Right forelimb (tissue), 1 donor: ENCODE measurements at regions not wholly inside any gene's neighbourhood (a gene's known extent, or its start where the extent isn't known, plus 50 kb on each side); places are given as distances from the start of the nearest gene placed in this dataset.
"Not testable (repeated sequence)": the region's sequence is repeated elsewhere in the genome, so short reads cannot be mapped to it uniquely, and the experiment has no call there.

Experiments used
- DNase-seq: peaks from one replicate; pipeline ENCODE4 v3.0.0-alpha.2; 2018

DNA sequence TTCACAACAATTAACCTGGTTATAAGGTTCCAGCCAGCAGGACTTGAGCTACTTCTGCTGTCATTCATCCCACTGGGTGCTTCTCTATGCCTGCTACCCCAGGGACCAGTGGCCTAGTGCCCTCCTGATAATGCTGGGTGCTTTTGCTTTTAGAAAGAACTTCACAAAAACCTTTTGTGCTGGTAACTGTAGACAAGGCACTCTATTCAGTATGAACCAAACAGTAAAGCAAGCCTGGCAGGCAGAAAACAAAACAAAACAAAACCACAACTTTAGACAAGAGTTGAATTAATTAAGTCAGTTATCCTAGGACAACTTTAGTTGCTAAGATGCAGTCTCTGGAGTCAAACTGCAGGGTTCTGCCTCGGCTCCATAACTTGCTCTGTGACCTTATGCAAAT lies 61.9 kb upstream of the ADGRL2 start:
- DNase-seq, result no peak

DNA sequence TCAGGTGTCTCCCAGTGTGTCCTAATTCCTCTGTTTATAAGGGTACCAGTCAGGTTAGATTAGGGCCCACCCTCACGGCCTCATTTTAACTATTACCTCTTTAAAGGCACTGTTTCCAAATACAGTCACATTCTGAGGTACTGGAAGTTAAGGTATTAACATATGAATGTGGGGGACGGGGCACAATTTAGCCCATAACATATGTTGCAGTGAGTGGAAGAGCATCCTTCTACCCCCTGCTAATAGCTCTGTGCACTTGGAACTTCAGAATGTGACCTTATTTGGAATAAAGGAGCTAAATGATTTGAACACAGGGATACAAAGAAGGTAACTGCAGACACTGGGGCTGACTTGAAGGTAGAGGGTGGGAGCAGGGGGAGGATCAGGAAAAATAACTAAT lies 67.3 kb upstream of the ADGRL2 start:
- DNase-seq, result no peak

GRCh38 chr1:81731989-81732388 lies 68.7 kb upstream of the ADGRL2 start:
- no peak for DNase-seq

GRCh38 chr1:81730881-81731280 lies 69.9 kb upstream of the ADGRL2 start:
- no peak for DNase-seq

DNA sequence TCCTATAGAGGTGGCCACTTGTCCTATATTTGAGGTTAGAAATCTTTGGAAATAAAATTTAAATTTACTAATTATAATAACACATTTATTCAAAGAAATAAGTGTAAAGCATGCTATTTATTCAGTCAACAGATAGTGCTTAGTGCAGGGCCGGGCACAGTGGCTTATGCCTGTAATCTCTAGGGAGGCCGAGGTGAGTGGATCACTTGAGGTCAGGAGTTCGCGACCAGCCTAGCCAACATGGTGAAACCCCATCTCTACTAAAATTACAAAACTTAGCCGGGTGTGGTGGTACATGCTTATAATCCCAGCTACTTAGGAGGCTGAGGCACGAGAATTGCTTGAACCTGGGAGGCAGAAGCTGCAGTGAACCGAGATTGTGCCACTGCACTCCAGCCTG lies 70.4 kb upstream of the ADGRL2 start:
- not testable (repeated sequence) for DNase-seq

- no peak for DNase-seq
Observed at GRCh38 chr1:81729818-81730217, 70.9 kb upstream of the ADGRL2 start.

GRCh38 chr1:81729239-81729638 lies 71.5 kb upstream of the ADGRL2 start:
- no peak for DNase-seq

DNA sequence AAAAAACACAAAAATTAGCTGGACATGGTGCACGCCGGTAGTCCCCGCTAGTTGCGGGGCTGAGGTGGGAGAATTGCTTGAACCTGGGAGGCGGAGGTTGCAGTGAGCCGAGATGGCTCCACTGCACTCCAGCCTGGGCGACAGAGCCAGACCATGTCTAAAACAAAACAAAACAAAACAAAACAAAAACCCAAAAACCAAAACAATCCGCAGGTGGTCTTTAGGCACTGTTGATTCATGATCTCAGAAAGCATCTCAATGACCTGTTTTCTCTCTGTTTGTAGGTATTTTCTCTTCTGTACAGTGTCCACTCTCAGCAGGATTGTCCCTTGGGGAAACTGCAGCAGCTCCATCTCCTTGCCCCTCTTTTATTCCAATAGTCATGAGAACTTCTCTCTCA lies 74.9 kb upstream of the ADGRL2 start:
- DNase-seq, result no peak

DNA sequence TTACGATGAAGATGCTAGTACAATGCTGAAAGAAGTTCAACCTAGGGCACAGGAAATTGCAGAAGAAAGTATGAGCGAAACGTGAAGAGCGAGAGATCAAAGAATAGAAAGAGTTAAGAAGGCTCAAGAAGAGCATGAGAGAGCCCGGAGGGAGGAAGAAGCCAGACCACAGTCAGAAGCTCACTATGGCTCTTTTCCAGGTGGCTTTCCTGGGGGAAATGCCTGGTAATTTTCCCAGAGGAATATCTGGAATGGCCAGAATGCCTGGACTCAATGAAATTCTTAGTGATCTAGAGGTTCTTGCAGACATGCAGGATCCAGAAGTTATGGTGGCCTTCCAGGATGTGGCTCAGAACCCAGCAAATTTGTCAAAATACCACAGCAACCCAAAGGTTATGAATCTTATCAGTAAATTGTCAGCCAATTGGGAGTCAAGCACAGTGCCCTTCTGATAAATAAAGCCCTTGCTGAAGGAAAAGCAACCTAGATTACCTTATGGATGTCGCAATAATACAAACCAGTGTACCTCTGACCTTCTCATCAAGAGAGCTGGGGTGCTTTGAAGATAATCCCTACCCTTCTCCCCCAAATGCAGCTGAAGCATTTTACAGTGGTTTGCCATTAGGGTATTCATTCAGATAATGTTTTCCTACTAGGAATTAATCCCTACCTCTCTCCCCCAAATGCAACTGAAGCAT lies 78.0 kb upstream of the ADGRL2 start:
- not testable (repeated sequence) for DNase-seq

GRCh38 chr1:81720256-81720655 lies 80.5 kb upstream of the ADGRL2 start:
- DNase-seq, result not testable (repeated sequence)

DNA sequence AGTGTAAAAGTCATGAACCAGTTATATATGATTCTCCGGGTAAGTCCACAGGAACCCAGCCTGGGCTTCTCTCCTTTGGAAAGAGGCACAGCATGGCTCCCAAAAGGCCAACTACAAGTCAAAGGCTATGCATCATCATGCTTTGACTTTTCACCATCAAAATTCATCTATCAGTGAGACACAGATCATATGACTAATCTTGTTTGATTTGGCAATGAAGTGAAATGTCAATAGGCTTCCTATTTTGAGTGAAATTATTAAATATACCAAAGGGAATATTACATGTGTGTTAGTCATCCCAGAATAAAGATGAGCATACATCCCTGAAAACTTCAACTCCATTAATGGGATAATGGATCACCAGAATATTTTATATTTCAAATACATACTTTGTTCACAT lies 83.5 kb upstream of the ADGRL2 start:
- no peak for DNase-seq

DNA sequence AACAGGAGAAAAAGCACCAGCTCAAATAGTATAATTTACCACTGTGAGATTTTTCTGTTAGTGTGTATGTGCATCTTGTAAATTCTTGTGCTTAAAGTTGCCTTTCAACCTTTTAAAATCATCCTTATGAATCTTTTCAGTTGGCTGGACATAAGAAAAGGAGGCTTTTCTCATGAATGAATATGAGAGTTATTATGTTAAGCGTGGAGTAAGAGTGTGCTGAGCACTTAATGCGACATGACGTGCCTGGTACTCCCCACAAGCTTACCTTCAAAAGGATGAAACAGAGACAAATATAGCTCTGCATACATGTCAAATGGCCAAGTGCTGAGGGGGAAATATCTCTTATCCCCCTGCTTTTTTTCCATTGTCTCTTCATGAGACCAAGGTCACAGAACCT lies 85.3 kb upstream of the ADGRL2 start:
- DNase-seq, result no peak

DNA sequence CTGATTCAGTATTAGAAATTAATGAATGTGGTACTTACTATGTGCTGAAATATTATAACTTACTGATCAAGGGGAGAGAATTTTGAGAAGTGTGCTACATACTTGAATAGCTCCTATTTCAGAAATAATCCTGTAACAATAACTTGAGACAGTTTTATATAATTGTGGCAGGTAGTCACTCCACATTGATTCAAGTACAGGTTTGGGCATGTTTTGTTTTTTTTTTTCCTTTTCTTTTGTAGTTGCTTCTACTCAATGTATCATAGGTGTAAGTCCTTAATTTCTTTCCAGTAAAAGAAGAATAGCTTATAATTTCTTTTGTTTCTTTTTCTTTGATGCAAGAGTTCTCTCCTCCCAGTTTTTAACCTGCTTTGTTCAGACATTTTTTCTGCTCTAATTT lies 86.1 kb upstream of the ADGRL2 start:
- DNase-seq, result no peak

- no peak for DNase-seq
Observed at GRCh38 chr1:81712425-81712824, 88.3 kb upstream of the ADGRL2 start.

DNA sequence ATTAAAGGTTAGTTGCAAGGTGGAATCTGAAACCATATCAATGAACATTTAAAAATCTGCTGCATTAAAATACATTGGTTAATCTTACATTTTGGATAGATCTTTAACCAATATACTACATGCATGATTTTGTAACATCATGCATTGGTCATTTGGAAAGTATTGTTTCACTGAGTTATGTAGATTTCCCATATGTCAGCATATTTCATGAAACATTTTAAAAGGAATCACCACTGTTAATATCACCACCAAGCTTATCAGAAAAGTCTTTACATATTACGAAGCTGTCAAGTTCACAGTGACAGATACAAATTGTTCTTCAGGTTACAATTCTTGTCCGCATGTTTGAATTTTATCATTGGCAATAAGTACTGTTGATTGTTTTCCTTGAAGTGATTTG lies 89.9 kb upstream of the ADGRL2 start:
- DNase-seq, result no peak

DNA sequence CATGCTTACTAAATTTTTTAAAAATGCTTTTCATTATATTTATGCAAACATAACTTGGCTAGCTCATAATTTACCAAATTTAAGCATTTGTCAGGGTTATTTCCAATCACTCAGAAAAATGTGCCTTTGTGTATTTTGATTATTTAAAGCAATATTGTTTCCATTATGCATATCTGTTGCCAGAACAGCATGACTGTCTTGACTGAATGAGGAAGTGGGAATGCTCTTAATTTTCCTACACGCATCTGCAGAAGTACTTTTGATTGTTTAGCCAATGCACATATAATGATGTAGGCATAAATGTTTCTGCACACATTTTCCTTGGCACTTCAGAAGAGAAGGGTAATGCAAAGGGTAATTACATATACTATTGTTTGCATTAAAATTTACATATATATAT lies 92.5 kb upstream of the ADGRL2 start:
- no peak for DNase-seq

DNA sequence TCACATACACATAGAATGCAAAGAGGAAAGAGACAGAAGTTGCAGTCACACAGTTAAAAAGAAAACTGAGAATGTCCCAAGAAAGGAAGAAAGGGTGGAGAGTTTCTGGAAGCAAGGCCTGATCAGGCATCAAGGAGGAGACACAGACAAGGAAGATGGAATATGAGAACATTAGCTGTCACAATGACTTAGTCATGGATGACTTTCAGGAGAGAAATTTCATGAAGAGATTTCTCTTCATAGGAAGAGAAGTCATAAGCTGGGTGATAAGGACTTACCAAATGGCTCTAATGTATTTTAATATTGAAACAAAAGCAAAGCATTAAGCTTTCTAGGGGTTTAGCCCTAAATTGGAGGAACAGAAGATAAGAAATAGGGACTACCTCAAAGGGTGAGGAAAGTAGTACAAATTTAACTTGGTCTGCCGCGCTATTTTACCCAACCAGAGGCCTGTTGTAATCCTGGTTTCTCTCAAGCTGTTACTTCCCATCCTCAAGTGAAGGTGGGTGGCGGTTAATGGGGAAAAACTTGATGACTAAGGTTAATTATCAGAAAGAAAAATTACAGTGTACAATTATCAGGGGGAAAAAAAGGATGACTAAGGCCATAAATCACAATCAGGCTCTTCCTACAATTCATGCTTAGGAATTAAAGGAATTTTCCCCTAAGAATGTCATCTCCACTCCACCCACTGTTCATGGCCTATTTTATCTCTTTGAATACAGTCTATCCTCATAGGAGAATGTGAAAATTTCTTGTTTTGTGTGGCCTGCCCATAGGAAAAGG lies 93.9 kb upstream of the ADGRL2 start:
- no peak for DNase-seq

GRCh38 chr1:81703756-81704463 lies 96.8 kb upstream of the ADGRL2 start:
- no peak for DNase-seq

GRCh38 chr1:81703391-81703755 lies 97.4 kb upstream of the ADGRL2 start:
- DNase-seq, result no peak

- DNase-seq, result no peak
Observed at GRCh38 chr1:81702903-81703302, 97.8 kb upstream of the ADGRL2 start.

DNA sequence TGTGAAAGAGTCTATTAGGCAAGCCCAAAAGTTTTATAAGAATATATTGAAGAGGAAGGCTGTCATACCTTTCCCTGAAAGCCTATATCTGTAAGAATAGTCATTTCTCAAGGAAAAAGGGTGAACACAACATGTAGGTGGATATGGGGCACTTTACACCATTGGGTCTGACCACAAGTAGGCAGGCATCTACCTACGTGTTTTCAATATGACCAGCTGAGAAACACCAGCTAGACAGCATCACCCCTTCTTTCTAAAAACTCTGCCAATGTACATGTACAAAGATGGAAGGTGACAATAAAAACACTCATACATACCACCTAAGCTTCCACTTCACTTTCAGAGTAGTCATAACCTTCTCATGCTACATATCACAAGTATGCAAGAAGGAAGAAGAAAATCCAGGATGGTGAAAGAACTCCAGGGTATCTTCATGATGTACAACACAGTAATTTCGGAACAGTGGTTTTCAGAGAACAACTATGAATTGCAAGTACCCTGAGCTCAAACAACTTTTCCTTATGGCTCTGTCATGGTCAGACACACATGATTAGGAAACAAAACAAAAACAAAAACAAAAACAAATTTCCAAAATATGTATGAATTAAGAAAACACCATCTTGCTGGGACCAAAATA lies 98.5 kb upstream of the ADGRL2 start:
- no peak for DNase-seq

GRCh38 chr1:81700728-81701470 lies 99.8 kb upstream of the ADGRL2 start:
- no peak for DNase-seq

DNA sequence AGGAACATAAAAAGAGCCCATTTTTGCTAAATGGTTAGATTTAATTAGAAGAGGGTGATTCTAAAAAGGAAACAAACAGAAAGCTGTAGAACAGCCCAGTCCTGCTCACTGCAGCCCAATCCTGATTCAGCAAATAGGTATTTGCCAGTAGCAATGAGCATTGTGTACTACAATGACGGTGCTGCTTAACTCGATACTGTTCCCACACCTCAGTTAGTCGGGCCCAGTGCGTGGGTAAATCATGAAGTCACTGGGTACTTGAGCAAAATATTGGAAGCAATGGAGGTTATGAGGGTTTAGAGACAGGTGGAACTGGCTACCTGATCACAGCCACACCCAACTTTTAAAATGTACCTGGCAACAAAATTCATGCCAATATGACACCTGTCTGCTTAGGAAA lies 101.5 kb upstream of the ADGRL2 start:
- DNase-seq, result no peak
